IMR-90 (cell line): ENCODE measurements at regions not wholly inside any gene's neighbourhood (a gene's known extent, or its start where the extent isn't known, plus 50 kb on each side); places are given as distances from the start of the nearest gene placed in this dataset.

Experiments
- ATAC-seq: fragments of 200-7000 bp; cut with Tn5 transposase; 2 replicates; pipeline ENCODE4 v1.9.1; 2020; ENCODE audit warnings: low read depth, mild to moderate bottlenecking, moderate library complexity
- BruUV-seq: library from RNA; stranded (reverse); fragments of 400-500 nt; replicated peaks from 2 replicates; lab custom pipeline; 2021; lab: Mats Ljungman, UMichigan
- CTCF ChIA-PET: fragments of 300-600 bp; formaldehyde crosslinking; extraction: SDS; loops from one replicate; lab custom pipeline; 2021; ENCODE audit warnings: antibody characterized with exemption; lab: Yijun Ruan, JAX
- POLR2A ChIA-PET: fragments of 300-600 bp; sonication (Branson Sonifier 250); formaldehyde crosslinking; loops from one replicate; lab custom pipeline; 2022; ENCODE audit warnings: antibody characterized with exemption; ENCODE audit not compliant: unreplicated experiment; lab: Charles Lee
- DNase-seq: peaks from one replicate; pipeline ENCODE4 v3.0.0; 2013
- H2AFZ ChIP-seq: replicated peaks from 2 replicates; pipeline ENCODE3; 2013; ENCODE audit warnings: low read length, mild to moderate bottlenecking; ENCODE audit not compliant: poor library complexity
- H2AK5ac ChIP-seq: 2 replicates; pipeline ENCODE4 v1.6.1; 2013; ENCODE audit warnings: low read depth, low read length, inconsistent platforms
- H2AK9ac ChIP-seq: replicated peaks from 2 replicates; pipeline ENCODE3; 2013; ENCODE audit warnings: mild to moderate bottlenecking, low read depth, low read length, moderate library complexity; ENCODE audit not compliant: poor library complexity
- H2BK120ac ChIP-seq: 2 replicates; pipeline ENCODE4 v1.6.1; 2013; ENCODE audit warnings: low read depth, low read length, inconsistent platforms
- H2BK15ac ChIP-seq: 3 replicates; pipeline ENCODE4 v1.6.1; 2013; ENCODE audit warnings: low read depth, low read length, inconsistent platforms
- H2BK20ac ChIP-seq: 2 replicates; pipeline ENCODE4 v1.6.1; 2013; ENCODE audit warnings: low read depth, mild to moderate bottlenecking, inconsistent platforms, low read length, moderate library complexity
- H2BK5ac ChIP-seq: 2 replicates; pipeline ENCODE4 v1.6.1; 2013; ENCODE audit warnings: mild to moderate bottlenecking, low read depth, low read length, inconsistent platforms; ENCODE audit not compliant: poor library complexity, severe bottlenecking
- H3K14ac ChIP-seq: replicated peaks from 2 replicates; pipeline ENCODE4 v1.6.1; 2013; ENCODE audit warnings: low read depth, low read length, inconsistent platforms
- H3K18ac ChIP-seq: 2 replicates; pipeline ENCODE4 v1.6.1; 2013; ENCODE audit warnings: low read depth, low read length, control low read depth
- H3K23ac ChIP-seq: 2 replicates; pipeline ENCODE4 v1.6.1; 2013; ENCODE audit warnings: low read depth, low read length, inconsistent platforms
- H3K27ac ChIP-seq: 2 replicates; pipeline ENCODE4 v1.5.1; 2013; ENCODE audit warnings: mild to moderate bottlenecking, control low read depth, low read length; ENCODE audit not compliant: insufficient read depth
- H3K27me3 ChIP-seq: 2 replicates; pipeline ENCODE4 v1.6.1; 2013; ENCODE audit warnings: low read length; ENCODE audit not compliant: control insufficient read depth, insufficient read depth
- H3K36me3 ChIP-seq: 2 replicates; pipeline ENCODE4 v1.6.1; 2013; ENCODE audit warnings: low read length, mixed read lengths; ENCODE audit not compliant: control insufficient read depth, insufficient read depth
- H3K4ac ChIP-seq: 2 replicates; pipeline ENCODE4 v1.6.1; 2013; ENCODE audit warnings: low read depth, low read length, inconsistent platforms
- H3K4me1 ChIP-seq: 2 replicates; pipeline ENCODE4 v1.6.1; 2013; ENCODE audit warnings: low read length, mixed read lengths; ENCODE audit not compliant: control insufficient read depth, insufficient read depth
- H3K4me2 ChIP-seq: 2 replicates; pipeline ENCODE4 v1.6.1; 2013; ENCODE audit warnings: low read depth, mild to moderate bottlenecking, control low read depth, low read length, moderate library complexity
- H3K4me3 ChIP-seq: 2 replicates; pipeline ENCODE4 v1.5.1; 2013; ENCODE audit warnings: low read depth, mild to moderate bottlenecking, control low read depth, low read length, moderate library complexity; ENCODE audit not compliant: insufficient read depth
- H3K56ac ChIP-seq: 2 replicates; pipeline ENCODE4 v1.6.1; 2013; ENCODE audit warnings: low read length, inconsistent platforms; ENCODE audit not compliant: insufficient read depth; ENCODE audit errors: extremely low read depth
- H3K79me1 ChIP-seq, 2 experiments: 2 replicates each; pipeline ENCODE4 v1.6.1; 2013; ENCODE audit warnings: low read length in 2 of 2, inconsistent platforms in 1 of 2, low read depth in 1 of 2
- H3K9ac ChIP-seq: 2 replicates; pipeline ENCODE4 v1.6.1; 2013; ENCODE audit warnings: low read depth, low read length, control low read depth
- H3K9me1 ChIP-seq: 2 replicates; pipeline ENCODE4 v1.6.1; 2013; ENCODE audit warnings: low read length, inconsistent platforms; ENCODE audit not compliant: insufficient read depth
- H3K9me3 ChIP-seq: 2 replicates; pipeline ENCODE4 v1.6.1; 2013; ENCODE audit warnings: low read length; ENCODE audit not compliant: control insufficient read depth, insufficient read depth
- H4K20me1 ChIP-seq: 2 replicates; pipeline ENCODE4 v1.6.1; 2013; ENCODE audit warnings: low read length, inconsistent platforms; ENCODE audit not compliant: insufficient read depth
- H4K5ac ChIP-seq: 2 replicates; pipeline ENCODE4 v1.6.1; 2013; ENCODE audit warnings: mild to moderate bottlenecking, low read depth, low read length, control low read depth
- H4K8ac ChIP-seq, 2 experiments: 2 replicates each; pipeline ENCODE4 v1.6.1; 2013; ENCODE audit warnings: low read depth in 2 of 2, low read length in 2 of 2, control low read depth in 1 of 2, inconsistent platforms in 1 of 2
- H4K91ac ChIP-seq: 2 replicates; pipeline ENCODE4 v1.6.1; 2013; ENCODE audit warnings: low read depth, low read length, inconsistent platforms; ENCODE audit not compliant: insufficient read depth
- BHLHE40 ChIP-seq: fragments of 150-350 bp; IDR thresholded peaks from 2 replicates; pipeline ENCODE4 v1.6.1; 2016; ENCODE audit warnings: mild to moderate bottlenecking, low read depth, low read length
- CEBPB ChIP-seq: IDR thresholded peaks from 2 replicates; pipeline ENCODE4 v1.6.1; 2012; ENCODE audit warnings: low read depth, low read length, improper control_type of control experiment
- CHD1 ChIP-seq: IDR thresholded peaks from 2 replicates; pipeline ENCODE4 v1.6.1; 2012; ENCODE audit warnings: low read depth, low read length, improper control_type of control experiment
- FOS ChIP-seq: fragments of 150-350 bp; IDR thresholded peaks from 2 replicates; pipeline ENCODE4 v1.6.1; 2016; ENCODE audit warnings: low read depth, low read length
- MAFK ChIP-seq: IDR thresholded peaks from 2 replicates; pipeline ENCODE4 v1.6.1; 2012; ENCODE audit warnings: low read depth, low read length, improper control_type of control experiment
- MAZ ChIP-seq: IDR thresholded peaks from 2 replicates; pipeline ENCODE4 v1.6.1; 2012; ENCODE audit warnings: low read depth, mild to moderate bottlenecking, low read length, improper control_type of control experiment, moderate library complexity, borderline replicate concordance
- MXI1 ChIP-seq: IDR thresholded peaks from 2 replicates; pipeline ENCODE4 v1.6.1; 2012; ENCODE audit warnings: low read depth, mild to moderate bottlenecking, low read length, moderate library complexity, borderline replicate concordance
- NFE2L2 ChIP-seq: fragments of 150-350 bp; IDR thresholded peaks from 2 replicates; pipeline ENCODE4 v1.6.1; 2016; ENCODE audit warnings: low read depth, mild to moderate bottlenecking, low read length
- POLR2A ChIP-seq: IDR thresholded peaks from 2 replicates; pipeline ENCODE4 v1.6.1; 2012; ENCODE audit warnings: mild to moderate bottlenecking, low read depth, low read length
- RAD21 ChIP-seq: IDR thresholded peaks from 2 replicates; pipeline ENCODE4 v1.6.1; 2012; ENCODE audit warnings: low read length, improper control_type of control experiment
- RCOR1 ChIP-seq: IDR thresholded peaks from 2 replicates; pipeline ENCODE4 v1.6.1; 2012; ENCODE audit warnings: mild to moderate bottlenecking, low read length, improper control_type of control experiment; ENCODE audit not compliant: insufficient replicate concordance
- RFX5 ChIP-seq: IDR thresholded peaks from 2 replicates; pipeline ENCODE4 v1.8.0; 2012; ENCODE audit warnings: low read depth, mild to moderate bottlenecking, low read length, moderate library complexity
- SMC3 ChIP-seq: fragments of 150-350 bp; IDR thresholded peaks from 2 replicates; pipeline ENCODE4 v1.6.1; 2016; ENCODE audit warnings: low read depth, mild to moderate bottlenecking, antibody characterized with exemption, low read length, moderate library complexity
- USF2 ChIP-seq: fragments of 150-350 bp; IDR thresholded peaks from 2 replicates; pipeline ENCODE4 v1.6.1; 2017; ENCODE audit warnings: mild to moderate bottlenecking, antibody characterized with exemption, low read length, low read depth
- whole genome bisulfite sequencing, 2 experiments: methylation state at CpG; one replicate each; pipeline versions ENCODE4 v1.1.5 to v1.1.7; 2013; ENCODE audit warnings: missing lambda C conversion rate in 2 of 2; ENCODE audit not compliant: insufficient read length in 1 of 2; ENCODE audit errors: extremely low coverage in 2 of 2; 5-methylcytosine and 5-hydroxymethylcytosine counted together
- dilution Hi-C: fragments of 300-500 bp; cut with HindIII; formaldehyde crosslinking; loops from one replicate; pipeline ENCODE4 v1.14.3; 2018; ENCODE audit warnings: low sequenced_read_pairs; ENCODE audit not compliant: unreplicated experiment
- in situ Hi-C: fragments of 300-500 bp; cut with MboI; formaldehyde crosslinking; loops from 3 replicates; pipeline ENCODE4 v1.14.3; 2019; ENCODE audit warnings: low sequenced_read_pairs, inconsistent platforms, mixed read lengths
- intact Hi-C: fragments of 100-400 bp; cut with micrococcal nuclease; formaldehyde crosslinking; loops from 2 replicates; pipeline ENCODE4 v1.10.0; 2022
- TF ChIP-seq, protein P1 (sequence below): fragments of 150-350 bp; IDR thresholded peaks from 2 replicates; pipeline ENCODE4 v1.6.1; 2016; ENCODE audit warnings: low read depth, mild to moderate bottlenecking, low read length, moderate library complexity, borderline replicate concordance
- TF ChIP-seq, protein P2 (sequence below): conservative IDR thresholded peaks from 2 replicates; pipeline ENCODE4 v1.5.1; 2012; ENCODE audit warnings: mild to moderate bottlenecking, low read depth, low read length, improper control_type of control experiment

DNA sequence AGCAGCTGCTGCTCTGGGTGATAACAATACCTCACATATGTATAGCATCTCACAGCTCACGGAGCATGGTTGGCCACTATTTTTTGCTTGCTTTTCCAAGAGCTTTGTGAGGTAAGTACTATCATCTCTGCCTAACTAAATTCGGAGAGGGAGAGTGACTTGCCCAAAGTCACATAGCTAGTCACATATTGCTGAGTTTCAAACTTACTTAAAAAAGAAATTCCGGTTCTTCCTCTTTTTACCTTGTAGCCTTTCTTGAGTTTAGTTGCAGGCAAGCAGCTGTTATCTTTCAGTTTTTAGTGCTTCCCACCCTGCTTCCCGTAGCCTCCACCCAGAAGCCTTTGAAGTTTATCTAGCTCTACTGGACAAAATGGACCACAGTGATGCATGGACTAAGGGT, 309.2 kb downstream of the PDCD6IP start:
- no peak overlapping the region for H2AK9ac ChIP-seq
- H3K4me3 ChIP-seq: no peak overlapping the region
- no peaks in the 10 kb centered on the region for H3K27me3 ChIP-seq
- H3K9ac ChIP-seq: no peak overlapping the region
- no peak overlapping the region for H3K4me2 ChIP-seq
- no peak overlapping the region for H2BK15ac ChIP-seq
- no peaks in the 10 kb centered on the region for H3K36me3 ChIP-seq
- no peak for DNase-seq
- in situ Hi-C loops: no loop called here
- H3K4me1 ChIP-seq: no peaks in the 10 kb centered on the region
- no peak overlapping the region for H3K27ac ChIP-seq
- H3K56ac ChIP-seq: no peak overlapping the region
- H2BK5ac ChIP-seq: no peak overlapping the region
- H4K8ac ChIP-seq: no peak overlapping the region
- no peak overlapping the region for H4K5ac ChIP-seq
- dilution Hi-C loops: no loop called here
- H3K9me3 ChIP-seq: no peaks in the 10 kb centered on the region
- no peak overlapping the region for H2BK20ac ChIP-seq
- no peak overlapping the region for H4K91ac ChIP-seq
- no peaks in the 10 kb centered on the region for H3K79me1 ChIP-seq
- H3K14ac ChIP-seq: no peak overlapping the region
- no peak overlapping the region for H2AFZ ChIP-seq
- no peaks in the 10 kb centered on the region for H4K20me1 ChIP-seq
- no peak overlapping the region for H3K4ac ChIP-seq
- no peaks in the 10 kb centered on the region for H3K9me1 ChIP-seq
- no peak overlapping the region for H2BK120ac ChIP-seq
- ATAC-seq: no peak
- intact Hi-C loops: no loop called here
- WGBS, 2 experiments: 50% methylated on average over 2 of the region's 4 CpGs; no CpG with 5 or more reads in 1 of the 2 experiments
- TF ChIP-seq, protein P1, sequence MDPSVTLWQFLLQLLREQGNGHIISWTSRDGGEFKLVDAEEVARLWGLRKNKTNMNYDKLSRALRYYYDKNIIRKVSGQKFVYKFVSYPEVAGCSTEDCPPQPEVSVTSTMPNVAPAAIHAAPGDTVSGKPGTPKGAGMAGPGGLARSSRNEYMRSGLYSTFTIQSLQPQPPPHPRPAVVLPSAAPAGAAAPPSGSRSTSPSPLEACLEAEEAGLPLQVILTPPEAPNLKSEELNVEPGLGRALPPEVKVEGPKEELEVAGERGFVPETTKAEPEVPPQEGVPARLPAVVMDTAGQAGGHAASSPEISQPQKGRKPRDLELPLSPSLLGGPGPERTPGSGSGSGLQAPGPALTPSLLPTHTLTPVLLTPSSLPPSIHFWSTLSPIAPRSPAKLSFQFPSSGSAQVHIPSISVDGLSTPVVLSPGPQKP: no peak
- TF ChIP-seq RCOR1: no peak
- no peak for TF ChIP-seq RAD21
- TF ChIP-seq BHLHE40: no peak
- no peak for TF ChIP-seq SMC3
- no peak for TF ChIP-seq CEBPB
- no peak for TF ChIP-seq NFE2L2
- TF ChIP-seq POLR2A: no peak
- no peak for TF ChIP-seq FOS
- TF ChIP-seq, protein P2, sequence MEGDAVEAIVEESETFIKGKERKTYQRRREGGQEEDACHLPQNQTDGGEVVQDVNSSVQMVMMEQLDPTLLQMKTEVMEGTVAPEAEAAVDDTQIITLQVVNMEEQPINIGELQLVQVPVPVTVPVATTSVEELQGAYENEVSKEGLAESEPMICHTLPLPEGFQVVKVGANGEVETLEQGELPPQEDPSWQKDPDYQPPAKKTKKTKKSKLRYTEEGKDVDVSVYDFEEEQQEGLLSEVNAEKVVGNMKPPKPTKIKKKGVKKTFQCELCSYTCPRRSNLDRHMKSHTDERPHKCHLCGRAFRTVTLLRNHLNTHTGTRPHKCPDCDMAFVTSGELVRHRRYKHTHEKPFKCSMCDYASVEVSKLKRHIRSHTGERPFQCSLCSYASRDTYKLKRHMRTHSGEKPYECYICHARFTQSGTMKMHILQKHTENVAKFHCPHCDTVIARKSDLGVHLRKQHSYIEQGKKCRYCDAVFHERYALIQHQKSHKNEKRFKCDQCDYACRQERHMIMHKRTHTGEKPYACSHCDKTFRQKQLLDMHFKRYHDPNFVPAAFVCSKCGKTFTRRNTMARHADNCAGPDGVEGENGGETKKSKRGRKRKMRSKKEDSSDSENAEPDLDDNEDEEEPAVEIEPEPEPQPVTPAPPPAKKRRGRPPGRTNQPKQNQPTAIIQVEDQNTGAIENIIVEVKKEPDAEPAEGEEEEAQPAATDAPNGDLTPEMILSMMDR: no peak
- TF ChIP-seq MAZ: no peak
- TF ChIP-seq CHD1: no peak
- TF ChIP-seq MAFK: no peak
- no peak for TF ChIP-seq MXI1
- TF ChIP-seq USF2: no peak
- TF ChIP-seq RFX5: no peak
- ChIA-PET CTCF (no interaction called here), POLR2A (no interaction called here)
- no peak overlapping the region for H3K18ac ChIP-seq
- H2AK5ac ChIP-seq: no peak overlapping the region
- no TSS peak for BruUV-seq
- H3K23ac ChIP-seq: no peak overlapping the region
